ENCODE measurements at regions not wholly inside any gene's neighbourhood (a gene's known extent, or its start where the extent isn't known, plus 50 kb on each side); places are given as distances from the start of the nearest gene placed in this dataset.

GRCh38 chr2:39593439-39594393 lies 72.0 kb upstream of the TMEM178A start:
- TF ChIP-seq CTCF (IDR thresholded peaks at IDR 0.05; ENCODE audit: insufficient read depth, low read depth, low read length, missing control alignments), result peak; percentile 76
- peak; percentile 71 for DNase-seq (ENCODE audit: low read depth)
- no peak overlapping the region for H3K4me3 ChIP-seq (ENCODE audit: low read length)

GRCh38 chr2:39595116-39595515 lies 70.6 kb upstream of the TMEM178A start:
- no peak for DNase-seq (ENCODE audit: low read depth)
- no peak for TF ChIP-seq CTCF (IDR thresholded peaks at IDR 0.05; ENCODE audit: insufficient read depth, low read depth, low read length, missing control alignments)
- H3K4me3 ChIP-seq (ENCODE audit: low read length), result no peak overlapping the region

- no peak for DNase-seq (ENCODE audit: low read depth)
- H3K4me3 ChIP-seq (ENCODE audit: low read length), result no peak overlapping the region
- no peak for TF ChIP-seq CTCF (IDR thresholded peaks at IDR 0.05; ENCODE audit: insufficient read depth, low read depth, low read length, missing control alignments)
Measured at GRCh38 chr2:39597314-39597713, 68.4 kb upstream of the TMEM178A start.

- H3K4me3 ChIP-seq (ENCODE audit: low read length), result no peak overlapping the region
- DNase-seq (ENCODE audit: low read depth), result no peak
- TF ChIP-seq CTCF (IDR thresholded peaks at IDR 0.05; ENCODE audit: insufficient read depth, low read depth, low read length, missing control alignments), result no peak
Measured at GRCh38 chr2:39602616-39603015, 63.1 kb upstream of the TMEM178A start.

- peak; percentile 43 for DNase-seq (ENCODE audit: low read depth)
- TF ChIP-seq CTCF (IDR thresholded peaks at IDR 0.05; ENCODE audit: insufficient read depth, low read depth, low read length, missing control alignments), result no peak
- H3K4me3 ChIP-seq (ENCODE audit: low read length), result no peak overlapping the region
Measured at GRCh38 chr2:39603436-39603835, 62.3 kb upstream of the TMEM178A start.

- no peak for DNase-seq (ENCODE audit: low read depth)
- no peak overlapping the region for H3K4me3 ChIP-seq (ENCODE audit: low read length)
- no peak for TF ChIP-seq CTCF (IDR thresholded peaks at IDR 0.05; ENCODE audit: insufficient read depth, low read depth, low read length, missing control alignments)
Measured at GRCh38 chr2:39604866-39605265, 60.9 kb upstream of the TMEM178A start.

- TF ChIP-seq CTCF (IDR thresholded peaks at IDR 0.05; ENCODE audit: insufficient read depth, low read depth, low read length, missing control alignments), result no peak
- no peak for DNase-seq (ENCODE audit: low read depth)
- no peak overlapping the region for H3K4me3 ChIP-seq (ENCODE audit: low read length)
Measured at GRCh38 chr2:39606585-39606984, 59.1 kb upstream of the TMEM178A start.

Data from epithelial cell of esophagus (primary cell).